Hepatocyte (in vitro differentiated cells): ENCODE measurements at regions not wholly inside any gene's neighbourhood (a gene's known extent, or its start where the extent isn't known, plus 50 kb on each side); places are given as distances from the start of the nearest gene placed in this dataset.

ENCODE experiments used
- EZH2 ChIP-seq: fragments of 200-600 bp; sonication (generic); IDR thresholded peaks from 2 replicates; pipeline ENCODE4 v1.6.1; 2016; ENCODE audit warnings: antibody characterized with exemption, mild to moderate bottlenecking, borderline replicate concordance
- TF ChIP-seq, protein P1 (sequence below): fragments of 200-600 bp; sonication (generic); IDR thresholded peaks from 2 replicates; pipeline ENCODE4 v1.5.1; 2016; ENCODE audit warnings: antibody characterized with exemption, mild to moderate bottlenecking; ENCODE audit not compliant: poor library complexity

DNA sequence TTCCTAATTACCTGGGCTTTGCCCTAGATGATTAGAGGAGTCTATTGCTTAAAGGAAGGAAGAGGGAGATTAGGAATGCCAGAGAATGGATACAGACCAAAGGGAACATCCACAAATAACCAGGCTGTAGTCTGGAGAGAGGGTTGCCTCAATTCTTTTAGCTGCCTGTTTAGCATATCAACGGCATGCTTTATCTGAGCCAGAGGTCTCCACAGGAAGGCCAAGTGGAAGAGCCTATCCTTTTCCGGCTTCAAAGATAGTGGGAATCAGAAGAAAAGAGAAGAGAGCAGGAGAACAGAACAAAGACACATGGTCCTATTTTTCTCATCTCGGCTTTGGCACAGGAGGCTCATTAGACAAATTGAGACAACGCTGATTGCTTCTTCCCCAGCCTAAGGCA lies 142.4 kb downstream of the NMUR2 start:
- TF ChIP-seq, protein P1, sequence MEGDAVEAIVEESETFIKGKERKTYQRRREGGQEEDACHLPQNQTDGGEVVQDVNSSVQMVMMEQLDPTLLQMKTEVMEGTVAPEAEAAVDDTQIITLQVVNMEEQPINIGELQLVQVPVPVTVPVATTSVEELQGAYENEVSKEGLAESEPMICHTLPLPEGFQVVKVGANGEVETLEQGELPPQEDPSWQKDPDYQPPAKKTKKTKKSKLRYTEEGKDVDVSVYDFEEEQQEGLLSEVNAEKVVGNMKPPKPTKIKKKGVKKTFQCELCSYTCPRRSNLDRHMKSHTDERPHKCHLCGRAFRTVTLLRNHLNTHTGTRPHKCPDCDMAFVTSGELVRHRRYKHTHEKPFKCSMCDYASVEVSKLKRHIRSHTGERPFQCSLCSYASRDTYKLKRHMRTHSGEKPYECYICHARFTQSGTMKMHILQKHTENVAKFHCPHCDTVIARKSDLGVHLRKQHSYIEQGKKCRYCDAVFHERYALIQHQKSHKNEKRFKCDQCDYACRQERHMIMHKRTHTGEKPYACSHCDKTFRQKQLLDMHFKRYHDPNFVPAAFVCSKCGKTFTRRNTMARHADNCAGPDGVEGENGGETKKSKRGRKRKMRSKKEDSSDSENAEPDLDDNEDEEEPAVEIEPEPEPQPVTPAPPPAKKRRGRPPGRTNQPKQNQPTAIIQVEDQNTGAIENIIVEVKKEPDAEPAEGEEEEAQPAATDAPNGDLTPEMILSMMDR: no peak
- no peak for TF ChIP-seq EZH2
